ENCODE measurements at regions not wholly inside any gene's neighbourhood (a gene's known extent, or its start where the extent isn't known, plus 50 kb on each side); places are given as distances from the start of the nearest gene placed in this dataset.
A peak's percentile ranks its signal among the peaks of the same experiment; 100 is the strongest.
"Not testable (repeated sequence)": the region's sequence is repeated elsewhere in the genome, so short reads cannot be mapped to it uniquely, and the experiment has no call there.

DNA sequence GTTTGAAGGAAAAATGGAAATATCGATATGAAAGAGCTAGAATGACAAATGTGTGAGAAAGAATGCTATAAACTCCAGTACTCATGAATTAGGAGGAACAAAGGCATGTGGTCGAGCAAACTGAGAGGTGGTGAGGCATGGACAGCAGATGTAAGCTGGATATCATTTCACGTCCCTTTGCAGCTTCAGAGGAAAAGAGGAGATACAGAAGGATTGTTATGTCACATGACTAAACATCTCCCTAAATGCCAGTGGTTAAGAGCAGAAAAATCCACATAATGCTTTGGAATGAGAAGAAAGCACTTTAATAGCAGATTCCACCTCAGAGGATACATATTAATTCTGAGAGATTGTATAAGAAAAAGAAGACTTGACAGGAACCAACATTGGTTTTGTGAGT is 248.7 kb downstream of the ZIC4 start:
- no peaks in the 10 kb centered on the region for H3K36me3 ChIP-seq
- H3K4me1 ChIP-seq: peaks cover 5% of the 10 kb centered on the region; the same call in 1 of the 2 replicates
- peak; percentile 22 to 60 for DNase-seq
- H3K4me3 ChIP-seq: no peak overlapping the region
- no peaks in the 10 kb centered on the region for H3K27me3 ChIP-seq
- no peaks in the 10 kb centered on the region; the same call in 1 of the 2 replicates for H3K9me3 ChIP-seq (replicated peaks)
- no peak overlapping the region for H3K27ac ChIP-seq

DNA sequence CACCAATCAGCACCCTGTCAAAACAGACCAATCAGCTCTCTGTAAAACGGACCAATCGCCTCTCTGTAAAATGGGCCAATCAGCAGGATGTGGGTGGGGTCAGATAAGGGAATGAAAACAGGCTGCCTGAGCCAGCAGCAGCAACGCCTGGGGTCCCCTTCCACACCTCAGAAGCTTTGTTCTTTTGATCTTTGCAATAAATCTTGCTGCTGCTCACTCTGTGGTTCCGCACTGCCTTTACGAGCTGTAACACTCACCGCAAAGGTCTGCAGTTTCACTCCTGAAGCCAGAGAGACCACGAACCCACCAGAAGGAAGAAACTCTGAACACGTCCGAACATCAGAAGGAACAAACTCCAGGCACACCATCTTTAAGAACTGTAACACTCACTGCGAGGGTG is 251.4 kb downstream of the ZIC4 start:
- not testable (repeated sequence) for H3K27ac ChIP-seq; DNase-seq; H3K36me3 ChIP-seq; H3K9me3 ChIP-seq (replicated peaks); H3K4me3 ChIP-seq; H3K4me1 ChIP-seq; H3K27me3 ChIP-seq

DNA sequence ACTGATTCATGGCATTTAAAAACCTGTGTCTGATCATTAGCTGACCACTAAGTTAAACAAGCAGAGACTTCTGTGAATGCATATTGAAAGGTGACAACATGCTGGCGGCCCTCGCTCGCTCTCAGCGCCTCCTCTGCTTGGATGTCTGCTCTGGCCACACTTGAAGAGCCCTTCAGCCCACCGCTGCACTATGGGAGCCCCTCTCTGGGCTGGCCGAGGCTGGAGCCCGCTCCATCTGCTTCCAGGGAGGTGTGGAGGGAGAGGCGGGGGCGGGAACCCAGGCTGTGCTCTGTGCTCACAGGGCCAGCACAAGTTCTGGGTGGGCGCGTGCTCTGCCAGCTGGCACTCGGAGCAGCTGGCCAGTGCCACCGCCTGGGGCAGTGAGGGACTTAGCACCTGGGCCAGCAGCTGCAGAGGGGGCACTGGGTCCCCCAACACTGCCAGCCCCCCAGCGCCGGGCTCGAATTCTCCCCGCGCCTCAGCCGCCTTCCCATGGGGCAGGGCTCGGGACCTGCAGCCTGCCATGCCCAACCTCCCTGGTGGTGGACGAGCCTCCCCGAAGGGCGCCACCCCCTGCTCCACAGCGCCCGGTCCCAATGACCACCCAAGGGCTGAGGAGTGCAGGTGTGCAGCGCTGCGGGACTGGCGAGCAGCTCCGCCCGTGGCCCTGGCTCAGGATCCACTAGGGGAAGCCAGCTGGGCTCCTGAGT is 252.4 kb downstream of the ZIC4 start:
- DNase-seq: no peak
- Histone ChIP-seq H3K4me1 (peaks cover 5% of the 10 kb centered on the region; the same call in 1 of the 2 replicates), H3K4me3 (no peak overlapping the region), H3K27ac (no peak overlapping the region), H3K9me3 (replicated peaks) (no peaks in the 10 kb centered on the region; the same call in 1 of the 2 replicates), H3K27me3 (no peaks in the 10 kb centered on the region), H3K36me3 (no peaks in the 10 kb centered on the region)

DNA sequence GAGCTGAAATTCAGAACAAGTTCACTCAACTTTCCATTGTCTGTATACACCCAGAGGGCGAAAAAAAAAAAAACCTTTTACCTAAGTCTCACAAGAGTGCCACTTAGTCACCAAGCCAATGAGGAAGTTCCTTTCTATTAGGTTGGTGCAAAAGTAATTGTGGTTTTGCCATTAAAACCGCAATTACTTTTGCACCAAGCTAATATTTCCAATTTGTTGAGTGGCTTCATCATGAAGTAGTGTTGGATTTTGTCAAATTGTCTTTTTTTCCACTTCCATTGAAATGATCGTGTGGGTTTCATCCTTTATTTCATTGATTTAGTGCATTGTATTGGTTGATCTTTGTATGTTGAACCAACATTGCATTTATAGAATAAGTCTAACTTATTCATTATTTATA is 253.9 kb downstream of the ZIC4 start:
- peaks cover 4% of the 10 kb centered on the region; the same call in 1 of the 2 replicates for H3K4me1 ChIP-seq
- H3K4me3 ChIP-seq: no peak overlapping the region
- H3K9me3 ChIP-seq (replicated peaks): no peaks in the 10 kb centered on the region; the same call in 1 of the 2 replicates
- no peak for DNase-seq
- no peaks in the 10 kb centered on the region for H3K36me3 ChIP-seq
- no peaks in the 10 kb centered on the region for H3K27me3 ChIP-seq
- no peak overlapping the region for H3K27ac ChIP-seq

DNA sequence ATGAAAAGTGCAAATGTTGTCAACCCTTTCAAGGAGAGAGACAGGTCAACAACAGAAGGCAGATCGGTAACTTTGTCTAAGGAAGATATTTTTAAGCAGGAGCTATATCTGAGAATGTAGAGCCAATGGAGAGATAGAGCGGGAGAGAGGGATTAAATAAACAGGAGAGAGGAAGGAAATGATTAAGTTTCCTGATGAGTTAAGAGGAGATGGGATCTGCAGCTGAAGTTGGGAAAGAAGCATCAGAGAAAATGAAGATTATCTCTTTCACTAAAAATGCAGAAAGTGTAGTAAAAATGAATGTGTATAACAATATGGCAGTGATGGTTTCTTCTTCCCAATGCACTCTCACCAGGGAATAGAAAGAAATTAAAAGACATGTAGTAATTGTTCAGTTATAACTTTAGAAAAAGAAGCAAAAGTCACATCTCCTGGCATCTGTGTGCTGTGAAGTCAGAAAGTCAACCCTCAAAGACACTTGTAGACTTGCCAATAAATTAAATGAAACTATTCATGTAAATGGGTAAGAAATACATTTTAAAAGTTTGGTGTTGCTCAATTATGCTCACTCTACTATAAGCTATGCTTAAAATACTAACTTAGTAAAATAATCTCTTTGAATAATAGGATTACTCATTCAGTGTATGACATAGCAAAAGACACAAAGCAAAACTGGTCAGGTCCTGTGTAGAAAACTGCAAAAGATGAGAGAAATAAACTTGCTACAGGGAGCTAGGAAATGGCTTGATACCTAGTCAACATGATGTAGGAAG is 264.6 kb downstream of the ZIC4 start:
- H3K4me3 ChIP-seq: no peak overlapping the region
- H3K27me3 ChIP-seq: no peaks in the 10 kb centered on the region
- no peaks in the 10 kb centered on the region for H3K9me3 ChIP-seq (replicated peaks)
- no peaks in the 10 kb centered on the region for H3K4me1 ChIP-seq
- no peaks in the 10 kb centered on the region for H3K36me3 ChIP-seq
- H3K27ac ChIP-seq: no peak overlapping the region
- no peak for DNase-seq

DNA sequence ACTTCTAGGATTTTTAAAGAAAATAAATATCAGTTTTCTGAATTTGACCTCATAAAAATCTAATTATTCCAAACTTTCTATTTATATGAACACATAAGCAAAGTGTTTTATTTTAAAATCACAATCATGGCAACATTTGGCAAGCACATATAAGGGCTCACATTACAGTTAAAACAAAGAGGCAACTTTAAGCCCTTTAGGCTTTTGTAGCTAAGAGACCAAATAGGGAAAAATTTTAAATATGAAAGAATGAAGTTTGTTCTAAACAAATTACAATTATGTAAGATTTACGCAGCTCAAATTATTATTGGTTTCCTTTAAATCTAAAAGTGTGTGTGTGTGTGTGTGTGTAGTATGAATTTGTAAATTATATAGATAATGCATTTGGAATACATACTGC is 267.0 kb downstream of the ZIC4 start:
- no peak overlapping the region for H3K4me3 ChIP-seq
- H3K9me3 ChIP-seq (replicated peaks): no peaks in the 10 kb centered on the region
- no peaks in the 10 kb centered on the region for H3K27me3 ChIP-seq
- no peaks in the 10 kb centered on the region for H3K36me3 ChIP-seq
- DNase-seq: no peak
- H3K27ac ChIP-seq: no peak overlapping the region
- H3K4me1 ChIP-seq: no peaks in the 10 kb centered on the region

DNA sequence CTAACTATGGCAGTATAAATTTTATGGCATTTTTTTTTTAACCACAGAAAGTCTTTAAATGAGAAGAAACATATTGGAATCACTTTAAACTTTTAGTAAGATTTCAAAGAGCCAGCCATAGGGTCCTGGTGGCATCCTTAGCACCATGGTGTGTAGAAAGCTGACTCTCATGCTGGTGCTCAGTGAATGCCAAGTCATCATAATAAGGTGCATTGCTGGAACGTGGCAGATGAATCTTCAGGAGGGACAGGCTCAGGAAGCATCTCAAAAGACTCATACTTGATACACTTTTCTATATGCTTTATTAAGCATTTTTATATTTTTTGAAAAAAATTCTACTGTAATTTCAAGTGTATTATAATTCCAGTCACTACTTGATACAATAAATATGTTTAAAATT is 274.2 kb downstream of the ZIC4 start:
- DNase-seq: no peak
- Histone ChIP-seq H3K4me1 (0 out of 2 replicates have a peak, but pooled peaks cover 4% of the 10 kb centered on the region), H3K36me3 (no peaks in the 10 kb centered on the region), H3K27me3 (no peaks in the 10 kb centered on the region), H3K9me3 (replicated peaks) (0 out of 2 replicates have a peak, but pooled peaks cover 4% of the 10 kb centered on the region), H3K4me3 (no peak overlapping the region), H3K27ac (no peak overlapping the region)

DNA sequence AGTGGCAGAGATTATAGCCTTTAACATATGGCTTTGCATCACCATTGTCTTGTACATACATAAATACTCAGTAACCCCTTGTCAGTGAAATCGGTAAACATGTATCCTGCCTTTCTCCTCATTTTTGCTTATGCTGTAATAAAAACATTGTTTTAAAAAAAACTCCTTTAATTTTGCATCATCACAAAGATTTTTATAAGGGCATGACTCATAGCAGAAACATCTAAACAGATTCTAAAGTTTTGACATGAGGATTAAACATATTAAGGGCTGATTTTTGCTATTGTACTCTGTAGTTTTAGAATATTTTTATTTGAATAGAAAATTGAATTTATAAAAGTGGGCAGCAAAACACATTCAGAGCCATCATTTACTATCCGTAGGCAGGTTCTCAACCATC is 275.9 kb downstream of the ZIC4 start:
- no peak for DNase-seq
- Histone ChIP-seq H3K27me3 (no peaks in the 10 kb centered on the region), H3K9me3 (replicated peaks) (0 out of 2 replicates have a peak, but pooled peaks cover 4% of the 10 kb centered on the region), H3K27ac (no peak overlapping the region), H3K36me3 (no peaks in the 10 kb centered on the region), H3K4me1 (0 out of 2 replicates have a peak, but pooled peaks cover 4% of the 10 kb centered on the region), H3K4me3 (no peak overlapping the region)

DNA sequence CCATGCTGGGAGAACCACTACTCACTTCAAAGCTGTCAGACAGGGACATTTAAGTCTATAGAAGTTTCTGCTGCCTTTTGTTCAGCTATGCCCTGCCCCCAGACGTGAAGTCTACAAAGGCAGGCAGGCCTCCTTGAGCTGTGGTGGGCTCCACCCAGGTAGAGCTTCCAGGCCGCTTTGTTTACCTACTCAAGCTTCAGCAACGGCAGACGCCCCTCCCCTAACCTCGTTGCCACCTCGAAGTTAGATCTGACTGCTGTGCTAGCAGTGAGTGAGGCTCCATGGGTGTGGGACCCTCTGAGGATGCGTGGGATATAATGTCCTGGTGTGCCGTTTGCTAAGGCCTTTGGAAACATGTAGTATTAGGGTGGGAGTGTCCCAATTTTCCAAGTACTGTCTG is 276.7 kb downstream of the ZIC4 start:
- no peak overlapping the region for H3K27ac ChIP-seq
- no peak for DNase-seq
- H3K36me3 ChIP-seq: no peaks in the 10 kb centered on the region

DNA sequence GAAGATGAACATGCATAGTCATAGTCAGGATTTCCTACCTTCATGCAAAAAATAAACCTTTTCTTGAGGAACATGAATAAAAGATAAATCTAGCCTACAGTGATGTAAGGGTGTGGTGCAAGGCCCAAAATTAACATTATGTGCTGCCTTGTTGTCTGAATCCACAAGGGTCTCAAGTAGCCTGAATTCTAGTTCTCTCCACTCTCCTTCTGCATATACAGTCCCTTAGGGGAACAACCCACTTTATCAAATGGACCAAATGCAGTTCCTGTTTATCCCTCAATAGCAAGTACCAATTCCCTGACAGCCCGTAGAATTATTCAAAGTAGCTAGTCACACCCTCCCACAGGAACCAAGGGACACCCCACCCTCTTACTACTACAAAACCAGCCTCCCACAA is 284.0 kb downstream of the ZIC4 start:
- Histone ChIP-seq H3K27ac (no peak overlapping the region), H3K9me3 (replicated peaks) (no peaks in the 10 kb centered on the region), H3K4me1 (no peaks in the 10 kb centered on the region), H3K27me3 (no peaks in the 10 kb centered on the region), H3K36me3 (no peaks in the 10 kb centered on the region), H3K4me3 (no peak overlapping the region)
- DNase-seq: no peak

More for the DNA sequence above, 276.7 kb downstream of the ZIC4 start:
- no peaks in the 10 kb centered on the region for H3K27me3 ChIP-seq
- H3K4me3 ChIP-seq: no peak overlapping the region
- 0 out of 2 replicates have a peak, but pooled peaks cover 4% of the 10 kb centered on the region for H3K9me3 ChIP-seq (replicated peaks)
- 0 out of 2 replicates have a peak, but pooled peaks cover 4% of the 10 kb centered on the region for H3K4me1 ChIP-seq

DNA sequence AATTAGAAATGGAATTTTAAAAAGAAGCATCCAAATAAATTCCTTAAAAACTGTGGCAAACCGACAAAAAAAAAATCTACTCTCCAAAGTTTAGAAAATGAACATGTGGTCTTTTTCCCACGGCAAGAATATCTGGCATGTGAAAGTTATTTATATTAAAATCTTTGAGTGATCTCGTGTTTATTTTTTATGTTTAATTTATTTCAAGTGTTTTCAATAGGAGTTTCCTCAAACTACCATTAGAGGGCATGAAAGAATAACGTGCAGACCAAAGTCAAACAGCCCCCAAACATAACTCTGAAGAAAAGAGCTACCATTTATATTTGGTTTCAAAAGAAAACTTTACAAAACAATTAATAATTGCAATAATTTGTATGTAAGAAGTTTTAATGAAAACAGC is 286.4 kb downstream of the ZIC4 start:
- Histone ChIP-seq H3K9me3 (replicated peaks) (no peaks in the 10 kb centered on the region), H3K36me3 (no peaks in the 10 kb centered on the region), H3K27me3 (no peaks in the 10 kb centered on the region), H3K4me3 (no peak overlapping the region), H3K27ac (no peak overlapping the region), H3K4me1 (no peaks in the 10 kb centered on the region)
- peak in 1 of 2 experiments; percentile 54 for DNase-seq

DNA sequence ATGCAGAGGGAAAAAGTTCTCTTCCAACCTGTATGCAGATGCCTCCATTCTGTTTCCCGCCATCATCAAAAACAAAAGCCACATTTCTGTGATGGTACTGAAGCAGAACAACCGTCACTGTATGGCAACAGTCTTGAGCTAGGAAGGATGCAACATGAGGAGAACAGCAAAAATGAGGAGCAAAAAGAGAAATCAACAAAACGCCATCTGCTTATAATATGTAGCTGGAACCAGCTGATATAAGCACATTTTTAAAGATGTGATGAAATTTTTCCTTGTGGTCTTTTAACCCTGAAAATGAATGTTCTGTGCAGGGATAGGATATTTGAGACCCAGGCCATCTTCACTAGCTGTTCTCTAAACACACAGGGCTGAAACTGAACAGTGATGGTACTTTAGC is 287.0 kb downstream of the ZIC4 start:
- no peak overlapping the region for H3K4me3 ChIP-seq
- H3K27ac ChIP-seq: no peak overlapping the region
- H3K27me3 ChIP-seq: no peaks in the 10 kb centered on the region

DNA sequence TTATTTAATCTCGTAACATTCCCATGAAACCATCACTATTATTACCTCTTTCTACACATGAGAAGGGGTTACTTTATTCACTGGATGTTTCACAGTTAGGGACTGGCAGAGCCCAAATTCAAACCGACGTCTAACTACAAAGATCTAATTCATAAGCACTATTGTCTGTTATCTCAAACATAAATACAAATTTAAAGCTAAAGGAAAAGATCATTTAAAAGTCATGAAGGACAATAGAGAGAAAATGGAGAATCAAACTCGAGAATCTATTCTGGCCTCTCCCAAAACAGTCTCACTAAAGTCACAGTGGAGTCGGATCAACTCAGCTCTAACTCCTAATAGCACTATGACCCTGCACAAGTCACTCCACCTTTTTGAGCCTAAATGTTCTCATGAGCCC is 287.7 kb downstream of the ZIC4 start:
- no peak for DNase-seq

More for the DNA sequence above, 287.0 kb downstream of the ZIC4 start:
- Histone ChIP-seq H3K36me3 (no peaks in the 10 kb centered on the region), H3K4me1 (peaks cover under 1% of the 10 kb centered on the region; the same call in 1 of the 2 replicates), H3K9me3 (replicated peaks) (no peaks in the 10 kb centered on the region)
- no peak for DNase-seq

DNA sequence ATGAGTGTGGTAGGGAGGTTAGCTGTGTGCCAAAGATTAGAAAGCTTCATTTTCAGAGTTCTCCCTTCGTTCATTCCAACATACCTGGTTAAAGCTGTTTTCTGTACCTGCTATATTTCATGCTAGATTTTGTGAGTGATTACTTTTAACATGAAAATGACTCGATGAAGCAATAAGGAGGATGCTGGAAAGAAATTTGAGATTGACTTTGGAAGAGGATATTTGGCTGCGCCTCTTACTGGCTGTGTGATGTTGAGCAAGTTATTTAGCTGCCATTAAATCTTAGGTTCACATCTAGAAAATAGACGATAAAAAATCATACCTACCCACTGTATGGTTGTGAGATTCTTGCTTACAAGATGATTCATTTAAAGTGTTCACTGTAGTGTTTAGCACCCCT is 288.7 kb downstream of the ZIC4 start:
- H3K4me1 ChIP-seq: peaks cover 16% of the 10 kb centered on the region
- H3K9me3 ChIP-seq (replicated peaks): no peaks in the 10 kb centered on the region; the same call in none of the 2 replicates
- H3K27ac ChIP-seq: no peak overlapping the region
- no peak overlapping the region for H3K4me3 ChIP-seq
- H3K36me3 ChIP-seq: no peaks in the 10 kb centered on the region
- DNase-seq: no peak
- no peaks in the 10 kb centered on the region for H3K27me3 ChIP-seq

More for the DNA sequence above, 287.7 kb downstream of the ZIC4 start:
- no peak overlapping the region for H3K4me3 ChIP-seq
- H3K36me3 ChIP-seq: no peaks in the 10 kb centered on the region
- H3K4me1 ChIP-seq: peaks cover 8% of the 10 kb centered on the region
- H3K9me3 ChIP-seq (replicated peaks): no peaks in the 10 kb centered on the region; the same call in 1 of the 2 replicates
- no peaks in the 10 kb centered on the region for H3K27me3 ChIP-seq
- no peak overlapping the region for H3K27ac ChIP-seq

Measured in SJCRH30 (cell line).